IPS-18c (cell line): ENCODE measurements at regions not wholly inside any gene's neighbourhood (a gene's known extent, or its start where the extent isn't known, plus 50 kb on each side); places are given as distances from the start of the nearest gene placed in this dataset.
"Not testable (repeated sequence)": the region's sequence is repeated elsewhere in the genome, so short reads cannot be mapped to it uniquely, and the experiment has no call there.

Source experiments
- H3K4me3 ChIP-seq: 2 replicates; pipeline ENCODE4 v1.7.0; 2013; ENCODE audit warnings: low read depth, mild to moderate bottlenecking, low read length, moderate library complexity; ENCODE audit not compliant: insufficient read depth
- H3K9me3 ChIP-seq: one replicate; pipeline ENCODE4 v1.6.1; 2013; ENCODE audit warnings: mild to moderate bottlenecking, low read length, moderate library complexity; ENCODE audit not compliant: control insufficient read depth, insufficient read depth

DNA sequence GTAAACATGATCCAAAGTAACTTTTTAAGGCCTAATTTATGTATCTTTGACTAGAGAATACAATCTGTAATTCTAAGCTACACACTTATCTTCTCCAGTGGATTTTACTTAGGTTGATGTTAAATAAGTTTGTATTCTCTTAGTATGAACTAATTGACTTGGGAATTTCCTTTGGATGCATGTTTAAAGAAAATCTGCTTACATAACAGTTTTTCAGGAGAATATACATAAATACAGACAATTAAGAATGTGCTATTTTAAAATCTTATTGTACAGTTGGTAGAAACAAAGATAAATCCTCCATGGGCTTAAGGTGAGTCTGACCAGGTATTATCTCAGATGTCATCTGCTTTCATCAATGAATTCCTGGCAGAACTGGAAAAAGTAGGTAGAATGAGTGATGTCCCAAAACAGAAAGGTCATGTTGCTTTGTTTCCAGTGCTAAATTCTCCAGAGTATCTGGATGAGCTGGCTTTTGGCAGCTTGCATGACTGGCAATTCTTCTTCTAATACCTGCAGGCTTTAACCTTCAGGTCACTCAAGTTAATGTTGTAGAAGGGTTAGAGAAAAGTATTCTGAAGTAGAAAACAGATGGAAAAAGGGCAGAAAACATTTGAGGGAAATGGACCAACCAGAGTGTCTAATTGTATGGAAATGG, 150.6 kb downstream of the MACIR start:
- Histone ChIP-seq H3K4me3 (no peak overlapping the region), H3K9me3 (peaks cover 2% of the 10 kb centered on the region)

GRCh38 chr5:103408408-103408807, 149.8 kb downstream of the MACIR start:
- Histone ChIP-seq H3K9me3 (peaks cover 2% of the 10 kb centered on the region), H3K4me3 (no peak overlapping the region)

GRCh38 chr5:103407402-103407801, 148.8 kb downstream of the MACIR start:
- H3K4me3 ChIP-seq: no peak overlapping the region
- peaks cover 2% of the 10 kb centered on the region for H3K9me3 ChIP-seq

GRCh38 chr5:103404483-103404882, 145.9 kb downstream of the MACIR start:
- H3K4me3 ChIP-seq: no peak overlapping the region
- H3K9me3 ChIP-seq: no peaks in the 10 kb centered on the region

DNA sequence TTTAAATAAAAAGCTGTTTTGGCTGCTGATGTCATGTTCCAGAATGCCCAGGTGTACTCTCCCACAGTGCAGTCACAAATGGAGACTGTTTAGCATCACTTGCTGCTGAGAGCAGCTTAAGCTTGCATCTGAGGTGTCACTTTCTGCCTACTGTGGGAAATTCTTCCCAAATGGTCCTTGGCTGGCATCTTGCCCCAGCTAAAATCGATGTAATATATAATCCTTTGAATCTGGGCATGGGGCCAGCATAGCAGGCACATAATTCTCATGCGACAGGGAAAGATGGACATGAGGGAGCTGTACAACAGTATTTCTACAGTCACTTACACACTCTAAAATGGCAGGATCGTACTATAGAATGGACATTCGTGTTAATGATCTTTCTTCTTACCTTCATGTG, 144.3 kb downstream of the MACIR start:
- no peaks in the 10 kb centered on the region for H3K9me3 ChIP-seq
- H3K4me3 ChIP-seq: no peak overlapping the region

- Histone ChIP-seq H3K9me3 (no peaks in the 10 kb centered on the region), H3K4me3 (no peak overlapping the region)
These were observed 139.4 kb downstream of the MACIR start for GRCh38 chr5:103397739-103398581.

GRCh38 chr5:103394676-103395075, 136.1 kb downstream of the MACIR start:
- no peaks in the 10 kb centered on the region for H3K9me3 ChIP-seq
- H3K4me3 ChIP-seq: no peak overlapping the region

- no peaks in the 10 kb centered on the region for H3K9me3 ChIP-seq
- H3K4me3 ChIP-seq: no peak overlapping the region
These were observed 134.7 kb downstream of the MACIR start for GRCh38 chr5:103393101-103393754.

DNA sequence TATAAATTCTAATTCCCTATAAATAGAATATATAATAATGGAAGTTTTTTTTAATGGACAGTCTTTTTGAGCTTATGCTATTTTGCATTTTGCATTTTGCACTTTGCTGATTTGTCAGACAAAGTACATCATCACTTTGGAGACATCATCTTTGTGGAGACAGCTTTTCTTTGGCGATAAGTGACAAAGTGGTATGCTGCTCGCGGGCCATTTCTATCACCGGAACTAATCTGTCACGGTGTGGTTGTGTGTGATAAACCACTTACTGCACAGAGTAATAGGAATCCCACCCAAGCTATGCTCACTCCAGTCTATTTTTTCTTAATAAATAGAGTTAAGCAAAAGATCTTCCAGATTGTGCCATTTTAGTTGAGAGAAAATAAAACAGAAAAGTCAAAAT, 133.1 kb downstream of the MACIR start:
- H3K9me3 ChIP-seq: no peaks in the 10 kb centered on the region
- no peak overlapping the region for H3K4me3 ChIP-seq

DNA sequence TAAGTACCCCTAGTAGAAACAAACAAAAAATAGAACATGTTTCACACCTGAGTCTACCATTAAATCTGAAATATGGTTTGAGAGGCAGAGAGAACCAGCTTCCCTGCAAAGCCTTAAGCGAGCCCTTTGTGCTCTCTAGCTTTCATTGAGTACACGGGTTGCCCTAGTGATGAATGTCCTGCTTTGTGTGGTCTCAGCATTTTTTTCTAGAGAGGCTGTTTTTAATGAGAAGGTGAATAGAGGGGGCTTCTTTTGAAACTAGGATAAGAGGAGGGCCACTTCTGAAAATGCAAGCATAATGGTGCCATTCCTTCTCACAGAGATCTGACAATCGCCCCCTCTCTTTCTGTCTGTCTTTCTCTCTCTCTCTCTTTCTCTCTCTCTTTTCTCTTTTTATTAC, 131.3 kb downstream of the MACIR start:
- H3K9me3 ChIP-seq: no peaks in the 10 kb centered on the region
- no peak overlapping the region for H3K4me3 ChIP-seq

GRCh38 chr5:103389357-103389756, 130.8 kb downstream of the MACIR start:
- no peaks in the 10 kb centered on the region for H3K9me3 ChIP-seq
- H3K4me3 ChIP-seq: no peak overlapping the region

DNA sequence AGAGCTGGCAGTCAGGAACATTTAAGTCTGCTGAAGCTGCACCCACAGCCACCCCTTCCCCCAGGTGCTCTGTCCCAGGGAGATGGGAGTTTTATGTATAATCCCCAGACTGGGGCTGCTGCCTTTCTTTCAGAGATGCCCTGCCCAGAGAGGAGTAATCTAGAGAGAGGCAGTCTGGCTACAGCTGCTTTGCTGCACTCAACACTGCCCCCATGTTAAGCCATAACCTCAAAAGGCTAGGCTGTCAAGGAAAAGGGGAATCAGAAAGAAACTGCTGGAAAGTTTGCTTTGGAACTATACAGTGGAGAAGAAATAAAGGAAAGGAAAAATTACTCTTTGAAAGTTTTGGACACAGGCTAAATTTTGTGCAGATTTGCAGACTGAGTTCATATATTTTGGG, 127.2 kb downstream of the MACIR start:
- H3K4me3 ChIP-seq: no peak overlapping the region
- H3K9me3 ChIP-seq: no peaks in the 10 kb centered on the region

DNA sequence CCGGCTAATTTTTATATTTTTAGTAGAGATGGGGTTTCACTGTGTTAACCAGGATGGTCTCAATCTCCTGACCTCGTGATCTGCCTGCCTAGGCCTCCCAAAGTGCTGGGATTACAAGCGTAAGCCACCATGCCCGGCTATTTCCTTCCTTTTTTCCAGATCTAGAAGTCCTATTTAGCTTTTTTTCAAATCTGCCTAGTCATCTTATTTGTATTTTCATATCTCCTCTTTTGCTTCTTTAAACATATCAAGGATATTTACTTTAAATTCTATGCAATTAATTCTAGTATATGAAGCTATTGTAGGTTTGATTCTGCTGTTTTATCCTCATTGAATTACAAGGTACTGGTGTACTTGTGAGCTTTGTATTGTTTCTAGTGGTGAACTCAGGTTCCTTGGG, 119.1 kb downstream of the MACIR start:
- H3K9me3 ChIP-seq, H3K4me3 ChIP-seq: not testable (repeated sequence)

DNA sequence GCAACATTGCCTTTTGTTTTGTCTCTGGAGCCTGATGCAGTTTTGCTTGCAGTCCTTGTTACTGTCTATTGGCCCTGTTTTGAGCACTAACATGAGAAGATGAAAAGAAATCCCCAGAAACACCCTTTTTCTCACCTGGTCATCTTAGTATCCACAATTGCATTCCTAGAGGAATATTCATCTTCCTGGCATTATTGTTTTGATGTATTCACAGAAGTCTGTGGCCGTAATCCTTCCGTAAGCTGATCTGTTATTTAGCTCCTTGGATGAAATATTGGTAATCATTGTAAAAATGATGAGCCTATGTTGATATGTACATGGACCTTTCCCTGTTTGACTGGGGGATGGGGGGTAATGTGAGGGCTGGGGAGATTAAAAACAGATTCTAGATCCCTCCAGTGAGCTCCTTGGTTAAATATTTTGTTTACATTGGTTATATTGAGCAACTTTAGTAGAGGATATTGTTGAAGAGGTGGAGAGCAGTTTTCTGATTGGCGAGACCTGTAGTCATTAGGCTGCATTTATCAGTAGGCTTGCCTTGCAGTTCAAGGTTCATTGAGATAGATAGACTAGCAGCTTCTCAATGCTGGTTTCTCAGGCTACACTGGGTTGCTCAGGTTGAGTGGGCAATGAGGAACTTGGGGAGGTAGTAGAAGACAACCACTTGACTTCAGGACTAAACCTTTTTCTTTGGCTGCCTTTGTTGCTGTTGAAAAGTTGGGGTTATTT, 117.5 kb downstream of the MACIR start:
- no peak overlapping the region for H3K4me3 ChIP-seq
- H3K9me3 ChIP-seq: peaks cover 2% of the 10 kb centered on the region

GRCh38 chr5:103375350-103375749, 116.8 kb downstream of the MACIR start:
- H3K9me3 ChIP-seq: peaks cover 2% of the 10 kb centered on the region
- no peak overlapping the region for H3K4me3 ChIP-seq

GRCh38 chr5:103374473-103374963, 116.0 kb downstream of the MACIR start:
- H3K4me3 ChIP-seq: no peak overlapping the region

More at GRCh38 chr5:103374473-103374963, 116.0 kb downstream of the MACIR start:
- peaks cover 2% of the 10 kb centered on the region for H3K9me3 ChIP-seq
